ENCODE measurements at regions not wholly inside any gene's neighbourhood (a gene's known extent, or its start where the extent isn't known, plus 50 kb on each side); places are given as distances from the start of the nearest gene placed in this dataset.

DNA sequence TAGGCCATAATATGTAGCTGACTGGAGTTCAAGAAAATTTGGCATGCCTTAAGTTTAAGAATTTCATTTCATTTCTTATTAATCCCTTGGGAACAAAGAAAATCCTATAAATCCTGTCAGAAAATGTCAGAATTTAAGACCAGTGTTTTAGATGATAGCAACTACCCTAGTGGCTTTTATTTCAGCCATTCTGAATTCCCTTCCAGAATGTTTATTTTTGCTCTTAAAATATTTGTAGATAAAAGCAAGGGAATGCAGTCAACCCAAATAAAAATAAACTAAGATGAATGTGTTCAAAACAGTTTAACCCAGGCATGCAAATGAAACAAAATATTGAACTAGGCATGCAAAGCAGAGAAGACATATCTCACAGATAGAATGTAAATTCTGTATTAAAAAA is 356.9 kb upstream of the LRRC4C start:
- no peak for TF ChIP-seq FOXM1 (IDR thresholded peaks at IDR 0.05; ENCODE audit: borderline replicate concordance, low read depth)
- TF ChIP-seq EGR1 (IDR thresholded peaks at IDR 0.05): no peak
- no peak for TF ChIP-seq EP300 (IDR thresholded peaks at IDR 0.05; ENCODE audit: borderline replicate concordance)
- TF ChIP-seq, protein P1, sequence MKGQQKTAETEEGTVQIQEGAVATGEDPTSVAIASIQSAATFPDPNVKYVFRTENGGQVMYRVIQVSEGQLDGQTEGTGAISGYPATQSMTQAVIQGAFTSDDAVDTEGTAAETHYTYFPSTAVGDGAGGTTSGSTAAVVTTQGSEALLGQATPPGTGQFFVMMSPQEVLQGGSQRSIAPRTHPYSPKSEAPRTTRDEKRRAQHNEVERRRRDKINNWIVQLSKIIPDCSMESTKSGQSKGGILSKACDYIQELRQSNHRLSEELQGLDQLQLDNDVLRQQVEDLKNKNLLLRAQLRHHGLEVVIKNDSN (IDR thresholded peaks at IDR 0.05): no peak
- no peak for TF ChIP-seq ZBTB7A (IDR thresholded peaks at IDR 0.05; ENCODE audit: low read depth)
- no peak for TF ChIP-seq RAD21 (IDR thresholded peaks at IDR 0.05; ENCODE audit: low read depth)
- TF ChIP-seq CREB1 (IDR thresholded peaks at IDR 0.05; ENCODE audit: low read depth): no peak
- TF ChIP-seq, protein P2, sequence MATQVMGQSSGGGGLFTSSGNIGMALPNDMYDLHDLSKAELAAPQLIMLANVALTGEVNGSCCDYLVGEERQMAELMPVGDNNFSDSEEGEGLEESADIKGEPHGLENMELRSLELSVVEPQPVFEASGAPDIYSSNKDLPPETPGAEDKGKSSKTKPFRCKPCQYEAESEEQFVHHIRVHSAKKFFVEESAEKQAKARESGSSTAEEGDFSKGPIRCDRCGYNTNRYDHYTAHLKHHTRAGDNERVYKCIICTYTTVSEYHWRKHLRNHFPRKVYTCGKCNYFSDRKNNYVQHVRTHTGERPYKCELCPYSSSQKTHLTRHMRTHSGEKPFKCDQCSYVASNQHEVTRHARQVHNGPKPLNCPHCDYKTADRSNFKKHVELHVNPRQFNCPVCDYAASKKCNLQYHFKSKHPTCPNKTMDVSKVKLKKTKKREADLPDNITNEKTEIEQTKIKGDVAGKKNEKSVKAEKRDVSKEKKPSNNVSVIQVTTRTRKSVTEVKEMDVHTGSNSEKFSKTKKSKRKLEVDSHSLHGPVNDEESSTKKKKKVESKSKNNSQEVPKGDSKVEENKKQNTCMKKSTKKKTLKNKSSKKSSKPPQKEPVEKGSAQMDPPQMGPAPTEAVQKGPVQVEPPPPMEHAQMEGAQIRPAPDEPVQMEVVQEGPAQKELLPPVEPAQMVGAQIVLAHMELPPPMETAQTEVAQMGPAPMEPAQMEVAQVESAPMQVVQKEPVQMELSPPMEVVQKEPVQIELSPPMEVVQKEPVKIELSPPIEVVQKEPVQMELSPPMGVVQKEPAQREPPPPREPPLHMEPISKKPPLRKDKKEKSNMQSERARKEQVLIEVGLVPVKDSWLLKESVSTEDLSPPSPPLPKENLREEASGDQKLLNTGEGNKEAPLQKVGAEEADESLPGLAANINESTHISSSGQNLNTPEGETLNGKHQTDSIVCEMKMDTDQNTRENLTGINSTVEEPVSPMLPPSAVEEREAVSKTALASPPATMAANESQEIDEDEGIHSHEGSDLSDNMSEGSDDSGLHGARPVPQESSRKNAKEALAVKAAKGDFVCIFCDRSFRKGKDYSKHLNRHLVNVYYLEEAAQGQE (IDR thresholded peaks at IDR 0.05; ENCODE audit: low read depth): no peak
- TF ChIP-seq YY1 (IDR thresholded peaks at IDR 0.05; ENCODE audit: low read depth): no peak
- no peak for TF ChIP-seq TAF1 (IDR thresholded peaks at IDR 0.05; ENCODE audit: low read depth)
- TF ChIP-seq, protein P3, sequence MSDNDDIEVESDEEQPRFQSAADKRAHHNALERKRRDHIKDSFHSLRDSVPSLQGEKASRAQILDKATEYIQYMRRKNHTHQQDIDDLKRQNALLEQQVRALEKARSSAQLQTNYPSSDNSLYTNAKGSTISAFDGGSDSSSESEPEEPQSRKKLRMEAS (IDR thresholded peaks at IDR 0.05): no peak
- TF ChIP-seq TEAD4 (IDR thresholded peaks at IDR 0.05): no peak
- no peak for TF ChIP-seq TCF12 (IDR thresholded peaks at IDR 0.05; ENCODE audit: low read depth)
- no peak for TF ChIP-seq NFIC (IDR thresholded peaks at IDR 0.05)
